Astrocyte (in vitro differentiated cells and primary cell): ENCODE measurements at regions not wholly inside any gene's neighbourhood (a gene's known extent, or its start where the extent isn't known, plus 50 kb on each side); places are given as distances from the start of the nearest gene placed in this dataset.

Experiments
- DNase-seq: peaks from one replicate; pipeline ENCODE4 v3.0.0-alpha.2; 2010; ENCODE audit warnings: low read depth
- FAIRE-seq: peaks from 2 replicates; lab custom pipeline; 2011; peaks lifted over from hg19 to GRCh38; lab: Jason Lieb, UNC
- H2AFZ ChIP-seq: 2 replicates; pipeline ENCODE4 v1.6.0; 2012; ENCODE audit warnings: low read depth, low read length, inconsistent platforms
- H3K27ac ChIP-seq: 2 replicates; pipeline ENCODE4 v1.5.1; 2011; ENCODE audit warnings: low read depth, low read length, inconsistent platforms
- H3K27me3 ChIP-seq: 2 replicates; pipeline ENCODE4 v1.6.0; 2011; ENCODE audit warnings: low read length, inconsistent platforms; ENCODE audit not compliant: insufficient read depth
- H3K36me3 ChIP-seq: 2 replicates; pipeline ENCODE4 v1.5.1; 2011; ENCODE audit warnings: low read length, inconsistent platforms; ENCODE audit not compliant: insufficient read depth
- H3K4me1 ChIP-seq: 2 replicates; pipeline ENCODE4 v1.5.1; 2011; ENCODE audit warnings: low read length, inconsistent platforms; ENCODE audit not compliant: insufficient read depth
- H3K4me2 ChIP-seq: 2 replicates; pipeline ENCODE4 v1.6.0; 2012; ENCODE audit warnings: low read length, inconsistent platforms
- H3K4me3 ChIP-seq: 2 replicates; pipeline ENCODE4 v1.5.1; 2011; ENCODE audit warnings: low read depth, mild to moderate bottlenecking, low read length, inconsistent platforms; ENCODE audit not compliant: insufficient read depth
- H3K79me2 ChIP-seq: 2 replicates; pipeline ENCODE4 v1.6.0; 2012; ENCODE audit warnings: mild to moderate bottlenecking, low read length, inconsistent platforms; ENCODE audit not compliant: insufficient read depth
- H3K9ac ChIP-seq: 2 replicates; pipeline ENCODE4 v1.6.0; 2012; ENCODE audit warnings: mild to moderate bottlenecking, low read length, inconsistent platforms
- H3K9me3 ChIP-seq: 2 replicates; pipeline ENCODE4 v1.5.1; 2012; ENCODE audit warnings: low read depth, mild to moderate bottlenecking, low read length, inconsistent platforms; ENCODE audit not compliant: insufficient read depth
- H4K20me1 ChIP-seq: 2 replicates; pipeline ENCODE4 v1.6.0; 2012; ENCODE audit warnings: low read length, inconsistent platforms; ENCODE audit not compliant: insufficient read depth
- H3K27ac Mint-ChIP-seq: one replicate; pipeline ENCODE4 v1.8.0; 2021; ENCODE audit warnings: mild to moderate bottlenecking, mixed read lengths; ENCODE audit not compliant: unreplicated experiment
- H3K27me3 Mint-ChIP-seq: one replicate; pipeline ENCODE4 v1.8.0; 2021; ENCODE audit warnings: low read depth, mixed read lengths; ENCODE audit not compliant: unreplicated experiment
- H3K36me3 Mint-ChIP-seq: one replicate; pipeline ENCODE4 v1.8.0; 2021; ENCODE audit warnings: low read depth, mixed read lengths; ENCODE audit not compliant: unreplicated experiment
- H3K4me1 Mint-ChIP-seq: one replicate; pipeline ENCODE4 v1.8.0; 2021; ENCODE audit warnings: low read depth, mixed read lengths; ENCODE audit not compliant: unreplicated experiment
- H3K4me3 Mint-ChIP-seq: one replicate; pipeline ENCODE4 v1.8.0; 2021; ENCODE audit warnings: mild to moderate bottlenecking, moderate library complexity, mixed read lengths; ENCODE audit not compliant: unreplicated experiment
- H3K9me3 Mint-ChIP-seq: one replicate; pipeline ENCODE4 v1.8.0; 2021; ENCODE audit warnings: mild to moderate bottlenecking, mixed read lengths; ENCODE audit not compliant: unreplicated experiment
- CTCF ChIP-seq: IDR thresholded peaks from 2 replicates; pipeline ENCODE4 v1.5.1; 2011; ENCODE audit warnings: low read depth, mild to moderate bottlenecking, inconsistent platforms, low read length, moderate library complexity; ENCODE audit not compliant: insufficient read depth
- EZH2 ChIP-seq: IDR thresholded peaks from 2 replicates; pipeline ENCODE4 v1.6.1; 2012; ENCODE audit warnings: mild to moderate bottlenecking, low read length, inconsistent platforms; ENCODE audit not compliant: insufficient read depth

DNA sequence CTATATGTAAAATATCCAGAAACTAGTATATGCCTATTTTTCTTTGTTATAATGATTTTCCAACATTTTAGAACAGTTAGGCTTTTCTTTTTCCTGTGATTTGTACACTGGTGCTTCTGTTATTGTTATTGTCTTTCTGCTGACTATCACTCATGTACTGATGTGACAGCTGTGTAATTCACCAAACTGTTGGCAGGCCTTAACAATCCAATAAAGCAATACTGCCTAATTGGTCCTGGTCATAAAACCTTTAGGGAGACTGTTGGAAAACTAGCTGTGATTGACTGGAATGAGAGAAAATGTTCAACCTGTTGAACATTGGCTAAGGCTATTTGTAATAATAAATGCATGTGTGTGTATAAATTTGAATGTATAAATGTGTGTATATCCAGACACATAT, 956.6 kb downstream of the REEP3 start:
- FAIRE-seq, result no peak

DNA sequence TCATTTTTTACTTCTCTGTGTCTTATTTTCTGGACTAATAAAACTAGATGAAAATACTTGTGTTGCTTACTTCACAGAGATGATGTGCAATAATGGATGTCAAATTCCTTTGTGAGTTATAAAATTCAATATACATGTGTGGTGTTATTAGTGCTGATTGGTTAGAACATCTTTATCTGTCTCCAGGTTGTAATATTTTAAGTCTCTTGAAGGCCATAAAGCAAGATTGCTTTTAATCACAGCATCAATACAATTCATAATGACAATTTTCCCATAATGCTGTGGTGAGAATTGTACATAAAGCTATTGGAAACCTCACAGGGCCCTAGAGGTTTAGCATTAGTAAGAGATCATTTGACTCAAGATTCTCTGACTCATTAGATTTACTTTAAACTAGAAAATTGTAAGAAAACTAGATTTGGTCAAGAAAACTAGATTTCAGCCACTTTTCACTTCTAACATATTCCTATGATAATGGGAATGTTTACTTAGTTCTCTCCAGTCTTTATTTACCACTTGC, 963.7 kb downstream of the REEP3 start:
- no peaks in the 10 kb centered on the region for H3K9me3 Mint-ChIP-seq
- H4K20me1 ChIP-seq, result no peaks in the 10 kb centered on the region

More for the DNA sequence above, 956.6 kb downstream of the REEP3 start:
- Mint-ChIP-seq H3K27ac (no peak overlapping the region), H3K9me3 (no peaks in the 10 kb centered on the region), H3K36me3 (no peaks in the 10 kb centered on the region), H3K4me3 (no peak overlapping the region), H3K27me3 (no peaks in the 10 kb centered on the region), H3K4me1 (no peaks in the 10 kb centered on the region)
- DNase-seq, result no peak
- H2AFZ ChIP-seq, result no peak overlapping the region
- no peaks in the 10 kb centered on the region for H3K79me2 ChIP-seq
- no peak overlapping the region for H3K27ac ChIP-seq
- TF ChIP-seq CTCF (no peak), EZH2 (no peak)
- no peaks in the 10 kb centered on the region for H4K20me1 ChIP-seq
- H3K4me2 ChIP-seq, result no peak overlapping the region
- H3K4me3 ChIP-seq, result no peak overlapping the region
- H3K9ac ChIP-seq, result no peak overlapping the region
- H3K4me1 ChIP-seq, result no peaks in the 10 kb centered on the region
- no peaks in the 10 kb centered on the region for H3K36me3 ChIP-seq
- no peaks in the 10 kb centered on the region for H3K27me3 ChIP-seq
- no peaks in the 10 kb centered on the region for H3K9me3 ChIP-seq

More for the DNA sequence above, 963.7 kb downstream of the REEP3 start:
- no peaks in the 10 kb centered on the region for H3K27me3 Mint-ChIP-seq
- H3K36me3 Mint-ChIP-seq, result no peaks in the 10 kb centered on the region
- Histone ChIP-seq H3K79me2 (no peaks in the 10 kb centered on the region), H3K9ac (no peak overlapping the region), H3K9me3 (no peaks in the 10 kb centered on the region), H3K36me3 (no peaks in the 10 kb centered on the region), H3K4me3 (no peak overlapping the region), H3K4me2 (no peak overlapping the region), H2AFZ (no peak overlapping the region), H3K27ac (no peak overlapping the region), H3K27me3 (no peaks in the 10 kb centered on the region), H3K4me1 (peaks cover 5% of the 10 kb centered on the region)
- no peak overlapping the region for H3K4me3 Mint-ChIP-seq
- H3K4me1 Mint-ChIP-seq, result peaks cover 22% of the 10 kb centered on the region
- FAIRE-seq (no peak), DNase-seq (no peak)
- TF ChIP-seq CTCF (no peak), EZH2 (no peak)
- H3K27ac Mint-ChIP-seq, result no peak overlapping the region
